BJ (cell line): ENCODE measurements at regions not wholly inside any gene's neighbourhood (a gene's known extent, or its start where the extent isn't known, plus 50 kb on each side); places are given as distances from the start of the nearest gene placed in this dataset.
"Not testable (repeated sequence)": the region's sequence is repeated elsewhere in the genome, so short reads cannot be mapped to it uniquely, and the experiment has no call there.

ENCODE experiments used
- CTCF ChIA-PET: fragments of 350-600 bp; formaldehyde crosslinking; extraction: SDS; loops from one replicate; lab custom pipeline; 2021; ENCODE audit warnings: antibody characterized with exemption, inconsistent platforms; lab: Yijun Ruan, JAX
- POLR2A ChIA-PET: fragments of 300-600 bp; sonication (Branson Sonifier 250); formaldehyde crosslinking; extraction: SDS; loops from one replicate; lab custom pipeline; 2021; ENCODE audit warnings: antibody characterized with exemption; lab: Charles Lee
- DNase-seq: peaks from one replicate; pipeline ENCODE4 v3.0.0-alpha.2; 2011; ENCODE audit warnings: low read depth
- H3K27me3 ChIP-seq: 2 replicates; pipeline ENCODE4 v1.6.0; 2011; ENCODE audit warnings: low read length; ENCODE audit not compliant: control insufficient read depth, insufficient read depth
- H3K36me3 ChIP-seq: 2 replicates; pipeline ENCODE4 v1.5.1; 2011; ENCODE audit warnings: low read length; ENCODE audit not compliant: control insufficient read depth, insufficient read depth
- H3K4me3 ChIP-seq: 2 replicates; pipeline ENCODE4 v1.5.1; 2011; ENCODE audit warnings: low read depth, mild to moderate bottlenecking, control low read depth, low read length
- CTCF ChIP-seq: IDR thresholded peaks from 2 replicates; pipeline ENCODE4 v1.5.1; 2011; ENCODE audit warnings: low read depth, mild to moderate bottlenecking, control low read depth, inconsistent platforms, low read length, moderate library complexity; ENCODE audit not compliant: insufficient read depth

- DNase-seq, result no peak
- ChIA-PET POLR2A (no interaction called here), CTCF (no interaction called here)
- no peak for TF ChIP-seq CTCF
- H3K36me3 ChIP-seq, result no peaks in the 10 kb centered on the region
- H3K4me3 ChIP-seq, result no peak overlapping the region
- no peaks in the 10 kb centered on the region for H3K27me3 ChIP-seq
Measured at GRCh38 chr18:39209173-39209572, 1643.6 kb upstream of the CELF4 start.

GRCh38 chr18:39208729-39209128 is 1643.1 kb upstream of the CELF4 start:
- H3K36me3 ChIP-seq, result no peaks in the 10 kb centered on the region
- TF ChIP-seq CTCF, result no peak
- H3K4me3 ChIP-seq, result no peak overlapping the region
- no peaks in the 10 kb centered on the region for H3K27me3 ChIP-seq
- DNase-seq, result no peak
- POLR2A ChIA-PET, result no interaction called here
- CTCF ChIA-PET, result interaction anchor here (1.3 kb wide), 1 partner anchor 9 kb away, joined by 3 read pairs; no protein-coding TSS in a partner anchor

- POLR2A ChIA-PET, result no interaction called here
- Histone ChIP-seq H3K36me3 (no peaks in the 10 kb centered on the region), H3K4me3 (no peak overlapping the region), H3K27me3 (no peaks in the 10 kb centered on the region)
- no peak for DNase-seq
- CTCF ChIA-PET, result interaction anchor here (1.3 kb wide), 1 partner anchor 9 kb away, joined by 3 read pairs; no protein-coding TSS in a partner anchor
- TF ChIP-seq CTCF, result no peak
Measured at GRCh38 chr18:39208190-39208589, 1642.6 kb upstream of the CELF4 start.

- POLR2A ChIA-PET, H3K27me3 ChIP-seq, H3K4me3 ChIP-seq, H3K36me3 ChIP-seq, DNase-seq, CTCF ChIA-PET: not testable (repeated sequence)
Measured at GRCh38 chr18:39206398-39207103, 1641.0 kb upstream of the CELF4 start.

GRCh38 chr18:39205565-39206195 is 1640.1 kb upstream of the CELF4 start:
- H3K27me3 ChIP-seq, result no peaks in the 10 kb centered on the region
- no peak overlapping the region for H3K4me3 ChIP-seq
- DNase-seq, result no peak
- H3K36me3 ChIP-seq, result no peaks in the 10 kb centered on the region
- no peak for TF ChIP-seq CTCF
- ChIA-PET POLR2A (no interaction called here), CTCF (no interaction called here)
